ENCODE measurements at regions not wholly inside any gene's neighbourhood (a gene's known extent, or its start where the extent isn't known, plus 50 kb on each side); places are given as distances from the start of the nearest gene placed in this dataset.

GRCh38 chr9:95635986-95636671 lies 119.4 kb upstream of the PTCH1 start:
- ATAC-seq (no peak), DNase-seq (no peak)
- intact Hi-C loops (cut with DNase I) = no loop called here
- Histone ChIP-seq H3K27me3 (ENCODE audit: low read depth) (no peaks in the 10 kb centered on the region), H3K27ac (no peak overlapping the region), H3K4me3 (no peak overlapping the region), H3K4me1 (no peaks in the 10 kb centered on the region), H3K9me3 (no peaks in the 10 kb centered on the region), H3K36me3 (no peaks in the 10 kb centered on the region)
- no peak for TF ChIP-seq CTCF (IDR thresholded peaks at IDR 0.05)

GRCh38 chr9:95634536-95634935 lies 117.8 kb upstream of the PTCH1 start:
- ATAC-seq (no peak), DNase-seq (no peak)
- Histone ChIP-seq H3K4me1 (no peaks in the 10 kb centered on the region), H3K9me3 (no peaks in the 10 kb centered on the region), H3K27ac (no peak overlapping the region), H3K4me3 (no peak overlapping the region), H3K36me3 (no peaks in the 10 kb centered on the region), H3K27me3 (ENCODE audit: low read depth) (no peaks in the 10 kb centered on the region)
- intact Hi-C loops (cut with DNase I) = no loop called here
- TF ChIP-seq CTCF (IDR thresholded peaks at IDR 0.05) = no peak

- Histone ChIP-seq H3K4me3 (no peak overlapping the region), H3K36me3 (no peaks in the 10 kb centered on the region), H3K9me3 (no peaks in the 10 kb centered on the region), H3K27me3 (ENCODE audit: low read depth) (no peaks in the 10 kb centered on the region), H3K4me1 (no peaks in the 10 kb centered on the region), H3K27ac (no peak overlapping the region)
- no peak for TF ChIP-seq CTCF (IDR thresholded peaks at IDR 0.05)
- no peak for DNase-seq
- ATAC-seq = no peak
- intact Hi-C loops (cut with DNase I) = no loop called here
Observed at GRCh38 chr9:95634114-95634513, 117.3 kb upstream of the PTCH1 start.

GRCh38 chr9:95629585-95629984 lies 112.8 kb upstream of the PTCH1 start:
- intact Hi-C loops (cut with DNase I) = no loop called here
- ATAC-seq = no peak
- Histone ChIP-seq H3K36me3 (no peaks in the 10 kb centered on the region), H3K9me3 (no peaks in the 10 kb centered on the region), H3K4me1 (no peaks in the 10 kb centered on the region), H3K27me3 (ENCODE audit: low read depth) (no peaks in the 10 kb centered on the region), H3K27ac (no peak overlapping the region), H3K4me3 (no peak overlapping the region)
- no peak for DNase-seq
- no peak for TF ChIP-seq CTCF (IDR thresholded peaks at IDR 0.05)

GRCh38 chr9:95627802-95628201 lies 111.0 kb upstream of the PTCH1 start:
- H3K4me1 ChIP-seq = no peaks in the 10 kb centered on the region
- H3K36me3 ChIP-seq = no peaks in the 10 kb centered on the region
- intact Hi-C loops (cut with DNase I) = no loop called here
- H3K27ac ChIP-seq = no peak overlapping the region
- no peaks in the 10 kb centered on the region for H3K27me3 ChIP-seq (ENCODE audit: low read depth)
- TF ChIP-seq CTCF (IDR thresholded peaks at IDR 0.05) = no peak
- no peaks in the 10 kb centered on the region for H3K9me3 ChIP-seq
- no peak for ATAC-seq
- DNase-seq = no peak
- H3K4me3 ChIP-seq = no peak overlapping the region

Measured in lower lobe of right lung (tissue), 2 donors.